ENCODE measurements at regions not wholly inside any gene's neighbourhood (a gene's known extent, or its start where the extent isn't known, plus 50 kb on each side); places are given as distances from the start of the nearest gene placed in this dataset.

DNA sequence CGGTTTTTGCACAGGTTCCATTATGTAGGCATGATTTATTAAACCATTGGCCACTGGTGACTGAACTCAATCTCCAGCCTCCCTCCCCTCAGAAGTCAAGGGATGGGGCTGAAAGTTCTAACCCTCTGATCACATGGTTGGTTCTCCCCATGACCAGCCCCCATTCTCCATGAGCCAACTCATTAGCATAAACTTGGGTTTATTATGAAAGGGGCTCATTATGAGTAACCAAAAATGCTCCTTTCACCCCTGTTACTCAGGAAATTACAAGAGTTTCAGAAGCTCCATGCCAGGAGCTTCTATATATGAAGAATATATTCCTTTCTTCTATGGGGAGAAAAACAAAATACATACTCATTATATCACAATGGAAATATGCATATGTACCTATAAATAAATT, 555.3 kb downstream of the HS3ST4 start:
- TF ChIP-seq RELA (IDR thresholded peaks at IDR 0.05; ENCODE audit: borderline replicate concordance, partially characterized antibody), result no peak
- TF ChIP-seq MTA3 (IDR thresholded peaks at IDR 0.05; ENCODE audit: borderline replicate concordance, low read length), result no peak
- TF ChIP-seq, protein P1, sequence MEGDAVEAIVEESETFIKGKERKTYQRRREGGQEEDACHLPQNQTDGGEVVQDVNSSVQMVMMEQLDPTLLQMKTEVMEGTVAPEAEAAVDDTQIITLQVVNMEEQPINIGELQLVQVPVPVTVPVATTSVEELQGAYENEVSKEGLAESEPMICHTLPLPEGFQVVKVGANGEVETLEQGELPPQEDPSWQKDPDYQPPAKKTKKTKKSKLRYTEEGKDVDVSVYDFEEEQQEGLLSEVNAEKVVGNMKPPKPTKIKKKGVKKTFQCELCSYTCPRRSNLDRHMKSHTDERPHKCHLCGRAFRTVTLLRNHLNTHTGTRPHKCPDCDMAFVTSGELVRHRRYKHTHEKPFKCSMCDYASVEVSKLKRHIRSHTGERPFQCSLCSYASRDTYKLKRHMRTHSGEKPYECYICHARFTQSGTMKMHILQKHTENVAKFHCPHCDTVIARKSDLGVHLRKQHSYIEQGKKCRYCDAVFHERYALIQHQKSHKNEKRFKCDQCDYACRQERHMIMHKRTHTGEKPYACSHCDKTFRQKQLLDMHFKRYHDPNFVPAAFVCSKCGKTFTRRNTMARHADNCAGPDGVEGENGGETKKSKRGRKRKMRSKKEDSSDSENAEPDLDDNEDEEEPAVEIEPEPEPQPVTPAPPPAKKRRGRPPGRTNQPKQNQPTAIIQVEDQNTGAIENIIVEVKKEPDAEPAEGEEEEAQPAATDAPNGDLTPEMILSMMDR (IDR thresholded peaks at IDR 0.05 in 2 of 3, conservative IDR thresholded peaks at IDR 0.05 in 1 of 3; ENCODE audit: control insufficient read depth in 2 of 3, extremely low read depth in 1 of 3, insufficient read depth in 1 of 3, low read depth in 3 of 3, low read length in 3 of 3), result no peak
- TF ChIP-seq KAT2A (conservative IDR thresholded peaks at IDR 0.05; ENCODE audit: control insufficient read depth, low read depth, low read length), result no peak
- TF ChIP-seq, protein P2, sequence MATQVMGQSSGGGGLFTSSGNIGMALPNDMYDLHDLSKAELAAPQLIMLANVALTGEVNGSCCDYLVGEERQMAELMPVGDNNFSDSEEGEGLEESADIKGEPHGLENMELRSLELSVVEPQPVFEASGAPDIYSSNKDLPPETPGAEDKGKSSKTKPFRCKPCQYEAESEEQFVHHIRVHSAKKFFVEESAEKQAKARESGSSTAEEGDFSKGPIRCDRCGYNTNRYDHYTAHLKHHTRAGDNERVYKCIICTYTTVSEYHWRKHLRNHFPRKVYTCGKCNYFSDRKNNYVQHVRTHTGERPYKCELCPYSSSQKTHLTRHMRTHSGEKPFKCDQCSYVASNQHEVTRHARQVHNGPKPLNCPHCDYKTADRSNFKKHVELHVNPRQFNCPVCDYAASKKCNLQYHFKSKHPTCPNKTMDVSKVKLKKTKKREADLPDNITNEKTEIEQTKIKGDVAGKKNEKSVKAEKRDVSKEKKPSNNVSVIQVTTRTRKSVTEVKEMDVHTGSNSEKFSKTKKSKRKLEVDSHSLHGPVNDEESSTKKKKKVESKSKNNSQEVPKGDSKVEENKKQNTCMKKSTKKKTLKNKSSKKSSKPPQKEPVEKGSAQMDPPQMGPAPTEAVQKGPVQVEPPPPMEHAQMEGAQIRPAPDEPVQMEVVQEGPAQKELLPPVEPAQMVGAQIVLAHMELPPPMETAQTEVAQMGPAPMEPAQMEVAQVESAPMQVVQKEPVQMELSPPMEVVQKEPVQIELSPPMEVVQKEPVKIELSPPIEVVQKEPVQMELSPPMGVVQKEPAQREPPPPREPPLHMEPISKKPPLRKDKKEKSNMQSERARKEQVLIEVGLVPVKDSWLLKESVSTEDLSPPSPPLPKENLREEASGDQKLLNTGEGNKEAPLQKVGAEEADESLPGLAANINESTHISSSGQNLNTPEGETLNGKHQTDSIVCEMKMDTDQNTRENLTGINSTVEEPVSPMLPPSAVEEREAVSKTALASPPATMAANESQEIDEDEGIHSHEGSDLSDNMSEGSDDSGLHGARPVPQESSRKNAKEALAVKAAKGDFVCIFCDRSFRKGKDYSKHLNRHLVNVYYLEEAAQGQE (IDR thresholded peaks at IDR 0.05; ENCODE audit: low read depth, low read length), result no peak
- TF ChIP-seq, protein P3, sequence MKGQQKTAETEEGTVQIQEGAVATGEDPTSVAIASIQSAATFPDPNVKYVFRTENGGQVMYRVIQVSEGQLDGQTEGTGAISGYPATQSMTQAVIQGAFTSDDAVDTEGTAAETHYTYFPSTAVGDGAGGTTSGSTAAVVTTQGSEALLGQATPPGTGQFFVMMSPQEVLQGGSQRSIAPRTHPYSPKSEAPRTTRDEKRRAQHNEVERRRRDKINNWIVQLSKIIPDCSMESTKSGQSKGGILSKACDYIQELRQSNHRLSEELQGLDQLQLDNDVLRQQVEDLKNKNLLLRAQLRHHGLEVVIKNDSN (IDR thresholded peaks at IDR 0.05; ENCODE audit: borderline replicate concordance, extremely low read length, insufficient read depth, low read depth, low read length), result no peak
- TF ChIP-seq FOXM1 (IDR thresholded peaks at IDR 0.05; ENCODE audit: low read depth, low read length), result no peak
- TF ChIP-seq SMARCA5 (IDR thresholded peaks at IDR 0.05), result no peak
- TF ChIP-seq POLR2AphosphoS5 (IDR thresholded peaks at IDR 0.05; ENCODE audit: low read length), result no peak

Measured in GM12878 (cell line).